ENCODE measurements at regions not wholly inside any gene's neighbourhood (a gene's known extent, or its start where the extent isn't known, plus 50 kb on each side); places are given as distances from the start of the nearest gene placed in this dataset.

DNA sequence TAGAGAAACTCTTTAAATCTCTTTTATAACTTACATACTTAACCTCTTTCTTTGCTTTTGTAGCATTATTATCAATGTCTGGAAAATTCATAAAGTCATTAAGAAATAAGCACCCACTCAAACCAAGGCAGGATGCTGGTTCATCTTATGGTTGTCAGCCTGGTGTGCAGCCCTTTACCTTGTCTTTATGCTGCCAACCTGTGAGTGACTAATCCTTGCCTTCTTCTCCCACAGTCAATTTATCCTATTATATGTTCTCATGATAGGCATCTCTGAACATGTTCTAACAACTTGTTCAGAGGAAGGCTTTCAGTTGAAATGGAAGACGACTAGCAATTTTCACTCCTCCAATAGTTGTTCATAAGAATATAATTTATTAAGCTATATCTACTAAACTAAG is 186.9 kb upstream of the CAND1 start:
- no peak for TF ChIP-seq POLR2A (IDR thresholded peaks at IDR 0.05)
- TF ChIP-seq, protein P1, sequence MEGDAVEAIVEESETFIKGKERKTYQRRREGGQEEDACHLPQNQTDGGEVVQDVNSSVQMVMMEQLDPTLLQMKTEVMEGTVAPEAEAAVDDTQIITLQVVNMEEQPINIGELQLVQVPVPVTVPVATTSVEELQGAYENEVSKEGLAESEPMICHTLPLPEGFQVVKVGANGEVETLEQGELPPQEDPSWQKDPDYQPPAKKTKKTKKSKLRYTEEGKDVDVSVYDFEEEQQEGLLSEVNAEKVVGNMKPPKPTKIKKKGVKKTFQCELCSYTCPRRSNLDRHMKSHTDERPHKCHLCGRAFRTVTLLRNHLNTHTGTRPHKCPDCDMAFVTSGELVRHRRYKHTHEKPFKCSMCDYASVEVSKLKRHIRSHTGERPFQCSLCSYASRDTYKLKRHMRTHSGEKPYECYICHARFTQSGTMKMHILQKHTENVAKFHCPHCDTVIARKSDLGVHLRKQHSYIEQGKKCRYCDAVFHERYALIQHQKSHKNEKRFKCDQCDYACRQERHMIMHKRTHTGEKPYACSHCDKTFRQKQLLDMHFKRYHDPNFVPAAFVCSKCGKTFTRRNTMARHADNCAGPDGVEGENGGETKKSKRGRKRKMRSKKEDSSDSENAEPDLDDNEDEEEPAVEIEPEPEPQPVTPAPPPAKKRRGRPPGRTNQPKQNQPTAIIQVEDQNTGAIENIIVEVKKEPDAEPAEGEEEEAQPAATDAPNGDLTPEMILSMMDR (IDR thresholded peaks at IDR 0.05) = no peak

All from lower leg skin (tissue), 3 donors.